Fibroblast of lung (primary cell): ENCODE measurements at regions not wholly inside any gene's neighbourhood (a gene's known extent, or its start where the extent isn't known, plus 50 kb on each side); places are given as distances from the start of the nearest gene placed in this dataset.

Experiments
- EZH2 ChIP-seq: IDR thresholded peaks from 2 replicates; pipeline ENCODE4 v1.5.1; 2012; ENCODE audit warnings: low read length, control low read depth, mild to moderate bottlenecking; ENCODE audit errors: missing control alignments
- TF ChIP-seq, protein P1 (sequence below), 2 donors: IDR thresholded peaks in 1 of 2; conservative IDR thresholded peaks in 1 of 2; 1 replicate in 1 of 2; 2 replicates in 1 of 2; pipeline ENCODE4 v1.5.1; 2011 to 2012; ENCODE audit warnings: low read length in 2 of 2, control low read depth in 1 of 2, inconsistent platforms in 1 of 2, low read depth in 1 of 2, mild to moderate bottlenecking in 1 of 2

DNA sequence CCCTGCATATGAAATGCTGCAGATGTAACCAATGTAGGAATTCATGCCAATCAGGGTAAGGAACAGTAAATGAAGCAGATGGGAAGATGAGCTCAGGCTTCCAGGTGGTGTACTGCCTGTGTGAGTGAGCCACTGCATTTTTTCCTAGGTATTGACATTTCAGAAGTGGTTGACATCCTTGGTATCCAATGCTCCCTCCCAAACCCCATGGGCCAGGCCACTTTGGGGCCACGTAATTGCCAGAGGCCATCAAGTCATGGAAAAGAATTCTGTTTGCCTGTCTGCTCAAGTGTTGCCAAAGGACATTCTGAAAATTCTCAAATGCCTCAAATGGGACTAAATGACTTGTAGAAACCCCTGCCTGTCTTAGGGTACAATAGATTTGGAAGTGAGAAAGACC lies 384.6 kb downstream of the GATA3 start:
- TF ChIP-seq, protein P1, sequence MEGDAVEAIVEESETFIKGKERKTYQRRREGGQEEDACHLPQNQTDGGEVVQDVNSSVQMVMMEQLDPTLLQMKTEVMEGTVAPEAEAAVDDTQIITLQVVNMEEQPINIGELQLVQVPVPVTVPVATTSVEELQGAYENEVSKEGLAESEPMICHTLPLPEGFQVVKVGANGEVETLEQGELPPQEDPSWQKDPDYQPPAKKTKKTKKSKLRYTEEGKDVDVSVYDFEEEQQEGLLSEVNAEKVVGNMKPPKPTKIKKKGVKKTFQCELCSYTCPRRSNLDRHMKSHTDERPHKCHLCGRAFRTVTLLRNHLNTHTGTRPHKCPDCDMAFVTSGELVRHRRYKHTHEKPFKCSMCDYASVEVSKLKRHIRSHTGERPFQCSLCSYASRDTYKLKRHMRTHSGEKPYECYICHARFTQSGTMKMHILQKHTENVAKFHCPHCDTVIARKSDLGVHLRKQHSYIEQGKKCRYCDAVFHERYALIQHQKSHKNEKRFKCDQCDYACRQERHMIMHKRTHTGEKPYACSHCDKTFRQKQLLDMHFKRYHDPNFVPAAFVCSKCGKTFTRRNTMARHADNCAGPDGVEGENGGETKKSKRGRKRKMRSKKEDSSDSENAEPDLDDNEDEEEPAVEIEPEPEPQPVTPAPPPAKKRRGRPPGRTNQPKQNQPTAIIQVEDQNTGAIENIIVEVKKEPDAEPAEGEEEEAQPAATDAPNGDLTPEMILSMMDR (conservative IDR thresholded peaks at IDR 0.05 in 1 of 2, IDR thresholded peaks at IDR 0.05 in 1 of 2; ENCODE audit: low read depth in 1 of 2, low read length in 2 of 2): no peak
- no peak for TF ChIP-seq EZH2
